Stomach (tissue), 8 donors: ENCODE measurements at regions not wholly inside any gene's neighbourhood (a gene's known extent, or its start where the extent isn't known, plus 50 kb on each side); places are given as distances from the start of the nearest gene placed in this dataset.

Experiments used
- DNase-seq, 2 donors: peaks; one replicate each; pipeline versions ENCODE4 v3.0.0 to v3.0.0-alpha.2; 2013 to 2019
- H3K27ac ChIP-seq, 5 donors: fragments of 200-600 bp in 4 of 5; sonication (generic) in 4 of 5; one replicate each; pipeline ENCODE4 v1.5.1; 2013 to 2019; ENCODE audit warnings: mild to moderate bottlenecking in 1 of 5, moderate library complexity in 1 of 5
- H3K27me3 ChIP-seq, 3 donors: fragments of 200-600 bp; sonication (generic); one replicate each; pipeline ENCODE4 v1.5.1; 2017 to 2019; ENCODE audit warnings: mixed run types in 1 of 3
- H3K36me3 ChIP-seq, 4 donors: fragments of 200-600 bp; sonication (generic); 1 replicate in 3 of 4; 2 replicates in 1 of 4; pipeline ENCODE4 v1.5.1; 2016 to 2019
- H3K4me1 ChIP-seq, 4 donors: fragments of 200-600 bp; sonication (generic); one replicate each; pipeline ENCODE4 v1.5.1; 2016 to 2019
- H3K4me3 ChIP-seq, 4 donors: fragments of 200-600 bp; sonication (generic) in 3 of 4; one replicate each; pipeline ENCODE4 v1.5.1; 2016 to 2019; ENCODE audit warnings: mild to moderate bottlenecking in 1 of 4
- H3K9me3 ChIP-seq, 4 donors: fragments of 200-600 bp; sonication (generic); one replicate each; pipeline ENCODE4 v1.5.1; 2016 to 2019
- CTCF ChIP-seq, 7 experiments: fragments of 450-650 bp in 4 of 7; fragments of 200-600 bp in 3 of 7; sonication (generic) in 3 of 7; IDR thresholded peaks; one replicate each; pipeline ENCODE4 v1.5.1; 2016 to 2019; ENCODE audit warnings: antibody characterized with exemption in 7 of 7, control low read depth in 2 of 7, mild to moderate bottlenecking in 1 of 7
- EP300 ChIP-seq: sonication (generic); formaldehyde crosslinking; IDR thresholded peaks from one replicate; pipeline ENCODE4 v1.6.1; 2017; ENCODE audit warnings: antibody characterized with exemption
- POLR2A ChIP-seq, 4 donors: fragments of 450-650 bp; IDR thresholded peaks; one replicate each; pipeline ENCODE4 v1.6.1; 2016; ENCODE audit warnings: antibody characterized with exemption in 4 of 4, control low read depth in 2 of 4, mild to moderate bottlenecking in 1 of 4, moderate library complexity in 1 of 4
- POLR2AphosphoS5 ChIP-seq, 3 donors: sonication (generic); formaldehyde crosslinking; IDR thresholded peaks; one replicate each; pipeline ENCODE4 v1.6.1; 2016; ENCODE audit warnings: antibody characterized with exemption in 3 of 3
- WGBS, 5 donors: extraction: QIAGEN DNeasy Blood & Tissue Kit in 3 of 5; methylation state at CpG; one replicate each; pipeline versions ENCODE4 v1.1.5 to v1.1.7; 2013 to 2018; 5-methylcytosine and 5-hydroxymethylcytosine counted together
- intact Hi-C: fragments of 100-400 bp; cut with DNase I; formaldehyde crosslinking; loops from one replicate; pipeline ENCODE4 v1.15.1; 2023; ENCODE audit warnings: low total_unique reads
- donor health status: healthy with polysubstance abuse.
- donor health status: Bipolar disorder and iron deficiency.
- donor health status: healthy.

DNA sequence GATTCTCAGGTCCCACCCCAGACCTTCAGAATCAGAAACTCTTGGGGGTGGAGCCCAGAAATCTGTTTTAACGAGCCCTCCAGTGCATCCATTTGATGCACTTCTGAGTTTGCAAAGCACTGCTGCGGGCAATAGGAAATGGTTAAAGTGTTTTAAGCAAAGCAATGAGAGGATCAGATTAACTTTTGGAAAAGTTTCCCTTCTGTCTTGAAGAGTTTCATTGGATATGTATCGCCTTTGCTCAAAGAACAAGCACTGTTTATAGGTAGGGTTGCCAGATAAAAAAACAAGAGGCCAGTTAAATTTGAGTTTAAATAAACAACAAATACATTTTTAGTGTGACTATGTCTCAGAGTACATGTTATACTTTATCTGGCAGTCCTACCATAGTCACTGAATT lies 226.0 kb downstream of the BMP7 start:
- TF ChIP-seq POLR2A (IDR thresholded peaks at IDR 0.05) (no peak), EP300 (no peak), CTCF (IDR thresholded peaks at IDR 0.05) (no peak), POLR2AphosphoS5 (IDR thresholded peaks at IDR 0.05) (no peak)
- H3K36me3 ChIP-seq, result no peaks in the 10 kb centered on the region
- H3K27ac ChIP-seq, result peak overlapping the region in 1 of 5 donors; percentile 8
- peaks cover 0 to 5% (median 2%) of the 10 kb centered on the region in 4 donors for H3K4me1 ChIP-seq
- no peak overlapping the region for H3K4me3 ChIP-seq
- peaks cover 0 to 12% (median 5%) of the 10 kb centered on the region in 3 donors for H3K27me3 ChIP-seq
- 59 to 80% (median 71%) methylated on average over 3 of the region's 3 CpGs for WGBS, 5 donors
- no peaks in the 10 kb centered on the region for H3K9me3 ChIP-seq
- intact Hi-C loops, result loop anchor here (10.0 kb wide), 1 partner anchor 486 kb away; no protein-coding TSS in a partner anchor
- DNase-seq, result no peak

DNA sequence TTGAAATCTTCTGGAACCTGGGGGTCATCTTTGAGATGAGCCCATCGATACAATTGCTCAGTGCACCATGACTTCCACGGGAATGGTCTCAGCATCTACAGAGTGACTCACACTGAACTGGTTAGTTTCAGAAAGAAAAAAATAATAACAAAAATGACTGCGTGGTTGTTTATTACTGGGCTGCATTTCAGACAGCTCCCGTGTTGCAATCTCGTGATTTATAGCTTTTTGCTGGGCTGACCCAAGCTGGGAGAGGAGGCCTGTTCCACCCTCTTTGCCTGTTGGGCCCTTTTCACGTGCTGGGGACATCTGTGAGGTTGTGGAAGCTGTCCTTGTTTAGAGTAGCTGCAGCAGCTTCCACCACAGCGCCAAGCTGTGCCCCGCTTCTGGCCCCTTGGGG lies 225.5 kb downstream of the BMP7 start:
- intact Hi-C loops, result loop anchor here (10.0 kb wide), 1 partner anchor 486 kb away; no protein-coding TSS in a partner anchor
- DNase-seq, result peak in 1 of 2 donors; percentile 15
- WGBS, 5 donors, result 42 to 57% (median 52%) methylated on average over 8 of the region's 8 CpGs
- H3K9me3 ChIP-seq, result no peaks in the 10 kb centered on the region
- no peaks in the 10 kb centered on the region for H3K36me3 ChIP-seq
- no peak overlapping the region for H3K4me3 ChIP-seq
- TF ChIP-seq EP300 (no peak), CTCF (IDR thresholded peaks at IDR 0.05) (no peak), POLR2A (IDR thresholded peaks at IDR 0.05) (no peak), POLR2AphosphoS5 (IDR thresholded peaks at IDR 0.05) (peak in 2 of 3 donors; percentile 21 to 53)
- peaks cover 0 to 10% (median 5%) of the 10 kb centered on the region in 3 donors for H3K27me3 ChIP-seq
- peak overlapping the region in 1 of 5 donors; percentile 8 for H3K27ac ChIP-seq
- H3K4me1 ChIP-seq, result peaks cover 0 to 5% (median 2%) of the 10 kb centered on the region in 4 donors

- WGBS, 5 donors, result 65 to 75% (median 67%) methylated on average over 5 of the region's 5 CpGs
- Histone ChIP-seq H3K4me1 (peaks cover 0 to 9% (median 2%) of the 10 kb centered on the region in 4 donors), H3K27ac (no peak overlapping the region), H3K9me3 (no peaks in the 10 kb centered on the region), H3K4me3 (no peak overlapping the region), H3K36me3 (no peaks in the 10 kb centered on the region), H3K27me3 (peaks cover 0 to 28% (median 10%) of the 10 kb centered on the region in 3 donors)
- DNase-seq, result no peak
- no peak for TF ChIP-seq EP300
- no peak for TF ChIP-seq POLR2AphosphoS5 (IDR thresholded peaks at IDR 0.05)
- no peak for TF ChIP-seq POLR2A (IDR thresholded peaks at IDR 0.05)
- no peak for TF ChIP-seq CTCF (IDR thresholded peaks at IDR 0.05)
- intact Hi-C loops, result loop anchor here (10.0 kb wide), 1 partner anchor 488 kb away; no protein-coding TSS in a partner anchor
These were observed 223.3 kb downstream of the BMP7 start for GRCh38 chr20:57043091-57043490.

DNA sequence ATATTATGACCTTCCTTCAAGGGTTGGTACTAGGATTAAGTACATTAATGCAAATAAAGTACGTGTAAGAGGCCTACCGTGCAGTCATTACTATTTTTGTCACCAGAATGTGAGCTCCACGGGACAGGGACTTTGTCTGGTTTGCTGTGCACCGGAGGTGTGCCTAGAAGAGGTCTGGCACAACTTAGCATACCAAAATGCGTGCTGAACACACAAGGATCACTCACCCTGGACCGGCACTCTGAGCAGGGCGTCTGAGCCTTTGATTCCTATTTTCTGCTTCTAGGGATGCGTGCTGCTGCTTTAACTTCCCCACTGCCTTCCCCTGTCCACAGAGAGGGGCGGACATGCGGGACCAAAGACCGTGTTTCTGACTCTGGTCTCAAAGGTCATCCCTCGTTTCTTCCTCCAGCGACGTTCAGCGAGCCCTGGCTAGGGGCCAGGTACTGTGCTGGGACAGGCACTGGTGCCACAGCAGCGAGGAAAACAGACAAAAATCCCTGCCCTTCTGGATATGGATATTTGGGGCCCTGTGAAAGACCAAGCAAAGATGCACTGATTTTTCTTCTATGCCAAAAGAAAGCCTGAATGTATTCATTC lies 222.7 kb downstream of the BMP7 start:
- TF ChIP-seq POLR2AphosphoS5 (IDR thresholded peaks at IDR 0.05) (no peak), CTCF (IDR thresholded peaks at IDR 0.05) (no peak), POLR2A (IDR thresholded peaks at IDR 0.05) (no peak), EP300 (no peak)
- 47 to 66% (median 52%) methylated on average over 16 of the region's 16 CpGs for WGBS, 5 donors
- Histone ChIP-seq H3K27me3 (peaks cover 0 to 30% (median 10%) of the 10 kb centered on the region in 3 donors), H3K4me1 (peaks cover 0 to 9% (median 2%) of the 10 kb centered on the region in 4 donors), H3K27ac (no peak overlapping the region), H3K9me3 (no peaks in the 10 kb centered on the region), H3K36me3 (no peaks in the 10 kb centered on the region), H3K4me3 (no peak overlapping the region)
- intact Hi-C loops, result loop anchor here (10.0 kb wide), 1 partner anchor 489 kb away; no protein-coding TSS in a partner anchor
- no peak for DNase-seq
